K562 (cell line): ENCODE measurements at regions not wholly inside any gene's neighbourhood (a gene's known extent, or its start where the extent isn't known, plus 50 kb on each side); places are given as distances from the start of the nearest gene placed in this dataset.

ENCODE experiments used
- ATF2 ChIP-seq: sonication (generic); formaldehyde crosslinking; IDR thresholded peaks from 2 replicates; pipeline ENCODE4 v1.8.1; 2022; ENCODE audit warnings: missing genetic modification reagents
- BACH1 ChIP-seq: fragments of 200-800 bp; sonication (Bioruptor generic); IDR thresholded peaks from 2 replicates; pipeline ENCODE4 v1.6.1; 2016; ENCODE audit warnings: missing genetic modification characterization, missing compliant biosample characterization
- CEBPB ChIP-seq: fragments of 450-650 bp; IDR thresholded peaks from 2 replicates; pipeline ENCODE4 v1.6.1; 2016; ENCODE audit warnings: missing genetic modification characterization, missing compliant biosample characterization
- CREB3 ChIP-seq: fragments of 450-650 bp; conservative IDR thresholded peaks from 2 replicates; pipeline ENCODE4 v1.6.1; 2016; ENCODE audit warnings: missing genetic modification characterization, low read depth, mild to moderate bottlenecking, missing compliant biosample characterization, moderate library complexity
- E2F5 ChIP-seq: sonication (generic); formaldehyde crosslinking; IDR thresholded peaks from 2 replicates; pipeline ENCODE4 v1.8.0; 2022; ENCODE audit warnings: mild to moderate bottlenecking, missing genetic modification reagents
- IFI16 ChIP-seq: fragments of 250-450 bp; sonication (Bioruptor Pico); IDR thresholded peaks from 2 replicates; pipeline ENCODE4 v2.1.2; 2022; ENCODE audit warnings: mild to moderate bottlenecking, inconsistent platforms
- JUN ChIP-seq, 2 experiments: sonication (generic) in 1 of 2; formaldehyde crosslinking in 1 of 2; IDR thresholded peaks; 2 replicates each; pipeline versions ENCODE4 v1.6.1 to v1.8.0; 2012 to 2022; ENCODE audit warnings: borderline replicate concordance in 2 of 2, mild to moderate bottlenecking in 2 of 2, improper control_type of control experiment in 1 of 2, low read depth in 1 of 2, low read length in 1 of 2, missing genetic modification reagents in 1 of 2
- MAFG ChIP-seq: fragments of 450-650 bp; conservative IDR thresholded peaks from 2 replicates; pipeline ENCODE4 v1.6.1; 2016; ENCODE audit warnings: missing genetic modification characterization, missing compliant biosample characterization
- MLX ChIP-seq, 2 experiments: fragments of 450-650 bp in 1 of 2; sonication (generic) in 1 of 2; formaldehyde crosslinking; conservative IDR thresholded peaks; 2 replicates each; pipeline versions ENCODE4 v1.4.0 to v1.8.1; 2020 to 2022; ENCODE audit warnings: mild to moderate bottlenecking in 1 of 2, missing genetic modification reagents in 1 of 2
- MXD1 ChIP-seq: fragments of 250-450 bp; sonication (Bioruptor Pico); IDR thresholded peaks from 2 replicates; pipeline ENCODE4 v1.8.0; 2021; ENCODE audit warnings: borderline replicate concordance, mild to moderate bottlenecking, moderate library complexity; ENCODE audit not compliant: poor library complexity, severe bottlenecking
- RBM17 ChIP-seq: fragments of 200-400 bp; formaldehyde crosslinking; IDR thresholded peaks from 2 replicates; pipeline ENCODE4 v1.6.1; 2017; ENCODE audit warnings: low read depth, mild to moderate bottlenecking, low read length, borderline replicate concordance
- SMARCC2 ChIP-seq: fragments of 450-650 bp; IDR thresholded peaks from 2 replicates; pipeline ENCODE4 v1.6.1; 2017; ENCODE audit warnings: antibody characterized with exemption, moderate library complexity, mild to moderate bottlenecking, low read depth
- SOX6 ChIP-seq: fragments of 450-650 bp; IDR thresholded peaks from 2 replicates; pipeline ENCODE4 v1.6.1; 2014; ENCODE audit warnings: mild to moderate bottlenecking
- SRSF1 ChIP-seq: fragments of 200-400 bp; formaldehyde crosslinking; IDR thresholded peaks from 2 replicates; pipeline ENCODE4 v1.6.1; 2017; ENCODE audit warnings: mild to moderate bottlenecking, low read depth, low read length, moderate library complexity
- TEAD1 ChIP-seq, 2 experiments: fragments of 450-650 bp in 1 of 2; sonication (generic) in 1 of 2; formaldehyde crosslinking; IDR thresholded peaks; 2 replicates each; pipeline versions ENCODE4 v1.4.0 to v1.8.0; 2020 to 2022; ENCODE audit warnings: mild to moderate bottlenecking in 2 of 2, missing genetic modification reagents in 1 of 2
- XRCC5 ChIP-seq: fragments of 200-400 bp; formaldehyde crosslinking; IDR thresholded peaks from 2 replicates; pipeline ENCODE4 v1.6.1; 2017; ENCODE audit warnings: low read depth, mild to moderate bottlenecking, low read length
- ZBTB11 ChIP-seq, 3 experiments: fragments of 200-800 bp in 1 of 3; fragments of 250-450 bp in 1 of 3; fragments of 450-650 bp in 1 of 3; sonication (Bioruptor Pico) in 1 of 3; sonication (Bioruptor generic) in 1 of 3; formaldehyde crosslinking in 1 of 3; IDR thresholded peaks; 2 replicates each; pipeline versions ENCODE4 v1.6.1 to v1.8.0; 2016 to 2022; ENCODE audit warnings: mild to moderate bottlenecking in 2 of 3, missing genetic modification characterization in 2 of 3, missing compliant biosample characterization in 1 of 3, moderate library complexity in 1 of 3
- ZNF316 ChIP-seq: fragments of 450-650 bp; IDR thresholded peaks from 2 replicates; pipeline ENCODE4 v1.6.1; 2016

- TF ChIP-seq IFI16 (CRISPR knock-in tag), result no peak
- TF ChIP-seq TEAD1 (CRISPR knock-in tag; IDR thresholded peaks at IDR 0.05), result 0 out of 4 replicates have a peak, but pooled peaks of 1 of the 2 experiments have one; percentile 27
- 0 out of 6 replicates have a peak, but pooled peaks of 1 of the 3 experiments have one; percentile 16 for TF ChIP-seq ZBTB11 (CRISPR knock-in tag; IDR thresholded peaks at IDR 0.05)
- TF ChIP-seq MXD1, result no peak
- peak; percentile 99 for TF ChIP-seq ZNF316
- no peak for TF ChIP-seq JUN (IDR thresholded peaks at IDR 0.05; ENCODE audit: borderline replicate concordance, low read depth, low read length)
- no peak for TF ChIP-seq JUN (CRISPR knock-in tag; IDR thresholded peaks at IDR 0.05; ENCODE audit: borderline replicate concordance)
- TF ChIP-seq BACH1 (tag), result peak; percentile 94
- TF ChIP-seq ATF2, result no peak
- peak; percentile 78; the same call in 1 of the 2 replicates for TF ChIP-seq SMARCC2
- no peak for TF ChIP-seq CEBPB (tag)
- TF ChIP-seq MAFG (tag), result peak; percentile 97
- TF ChIP-seq E2F5 (CRISPR knock-in tag), result no peak
- TF ChIP-seq RBM17, result no peak
- no peak for TF ChIP-seq SRSF1
- TF ChIP-seq MLX (CRISPR knock-in tag; conservative IDR thresholded peaks at IDR 0.05), result no peak
- no peak for TF ChIP-seq SOX6
- TF ChIP-seq XRCC5, result no peak
- TF ChIP-seq CREB3, result 0 out of 2 replicates have a peak, but pooled peaks have one; percentile 32
These were observed 341.2 kb downstream of the CD83 start (continued) for GRCh38 chr6:14458669-14459266.
